HG02759 (cell line): ENCODE measurements at regions not wholly inside any gene's neighbourhood (a gene's known extent, or its start where the extent isn't known, plus 50 kb on each side); places are given as distances from the start of the nearest gene placed in this dataset.

Experiments used
- ATAC-seq: cut with Tn5 transposase; IDR thresholded peaks from one replicate; pipeline ENCODE4 v1.9.1; 2021; ENCODE audit warnings: mild to moderate bottlenecking, moderate library complexity; ENCODE audit not compliant: unreplicated experiment

DNA sequence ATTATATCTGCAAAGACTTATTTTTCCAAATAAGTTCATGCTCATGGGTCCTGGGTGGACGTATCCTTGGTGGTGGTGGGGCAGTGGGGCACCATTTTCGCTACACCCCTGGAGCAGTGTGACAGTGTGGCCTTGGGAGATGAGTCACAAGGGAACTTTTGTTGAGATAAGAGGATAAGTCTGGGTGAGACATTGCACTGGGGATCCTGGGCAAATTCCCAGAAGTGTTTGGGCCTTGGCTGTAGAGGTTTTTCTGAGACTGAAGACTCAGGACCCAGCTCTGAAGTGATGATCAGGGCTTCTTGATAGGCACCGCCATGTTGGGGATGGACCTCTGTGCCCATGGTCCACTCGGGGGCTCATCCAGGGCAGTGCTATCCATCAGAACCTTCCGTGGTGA, 149.4 kb downstream of the MACROH2A1 start:
- ATAC-seq = no peak

DNA sequence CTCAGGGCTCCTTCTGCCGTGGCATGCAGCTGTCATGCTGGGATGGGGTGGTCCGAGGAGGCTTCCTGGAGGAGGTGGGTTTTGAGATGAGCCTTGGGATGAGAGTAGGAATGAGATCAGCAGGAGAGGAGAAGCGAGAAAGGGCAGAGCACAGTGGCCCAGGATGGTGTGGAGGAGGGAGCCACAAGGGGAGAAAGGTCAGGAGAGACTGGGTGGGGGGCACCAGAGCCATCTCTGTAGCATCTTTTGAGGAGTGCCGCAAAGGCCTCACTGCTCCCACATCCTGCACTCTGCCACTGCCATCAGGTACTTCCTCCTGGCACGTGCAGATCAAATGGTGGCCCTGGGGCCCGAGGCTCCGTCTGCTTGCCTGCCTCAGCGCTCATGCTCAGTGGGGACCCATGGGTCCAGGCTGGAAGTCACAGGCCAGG, 150.2 kb downstream of the MACROH2A1 start:
- ATAC-seq = no peak

DNA sequence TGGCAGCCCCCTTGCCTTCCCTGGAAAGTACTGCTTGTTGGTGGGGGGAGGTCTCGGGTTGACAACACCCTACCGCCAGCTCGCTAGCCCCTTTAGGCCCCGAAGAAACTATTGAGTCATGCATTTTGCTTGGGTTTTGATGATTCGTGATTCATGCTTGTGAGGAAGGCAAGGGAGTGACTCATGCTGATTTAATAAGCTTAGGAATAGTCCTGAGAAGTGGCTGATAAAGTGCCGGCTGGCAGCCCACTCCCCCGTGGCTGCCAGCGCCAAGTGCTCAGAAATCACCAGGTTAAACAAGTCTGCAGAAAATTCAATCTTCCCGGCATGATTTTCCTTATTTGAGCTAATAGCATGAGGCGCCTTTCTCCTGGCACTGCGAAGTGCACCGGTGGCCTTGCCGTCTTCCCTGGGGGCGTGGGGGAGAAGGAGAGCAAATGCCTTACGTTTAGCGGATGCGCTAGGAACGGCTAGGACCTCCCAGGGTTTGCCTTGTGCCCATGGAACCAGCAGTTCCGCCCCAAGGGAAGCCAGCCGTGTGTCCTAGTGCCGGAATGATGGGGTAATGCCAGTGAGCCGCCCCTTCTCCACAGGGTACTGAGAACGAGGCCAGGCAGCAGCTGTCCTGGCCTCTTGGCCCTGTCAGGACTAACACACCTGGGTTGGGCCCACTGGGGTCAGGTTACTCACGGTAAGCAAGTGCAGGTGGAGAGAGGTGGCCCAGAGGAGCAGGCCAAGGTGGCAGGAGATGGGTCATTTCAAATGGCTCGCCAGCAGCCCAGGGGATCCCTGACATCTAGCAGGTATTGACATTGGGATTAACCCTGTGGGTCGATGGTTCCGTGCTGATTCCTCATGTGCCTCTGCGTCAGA, 151.9 kb downstream of the MACROH2A1 start:
- ATAC-seq = no peak

DNA sequence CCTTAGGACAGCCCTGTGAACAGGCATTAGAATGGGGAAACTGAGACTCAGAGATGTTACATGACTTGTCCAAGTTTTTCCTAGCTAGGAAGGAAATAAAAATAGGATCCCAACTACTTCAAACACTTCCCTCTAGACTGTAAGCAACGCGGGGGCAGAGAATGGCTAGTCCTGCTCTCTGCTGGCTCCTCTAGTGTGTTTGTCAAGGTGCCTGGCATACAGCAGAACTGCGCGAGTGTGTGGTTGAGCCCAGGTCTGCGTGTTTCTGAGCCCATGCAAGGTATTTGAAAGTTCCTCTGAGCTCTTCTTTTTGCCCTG, 152.5 kb downstream of the MACROH2A1 start:
- no peak for ATAC-seq

DNA sequence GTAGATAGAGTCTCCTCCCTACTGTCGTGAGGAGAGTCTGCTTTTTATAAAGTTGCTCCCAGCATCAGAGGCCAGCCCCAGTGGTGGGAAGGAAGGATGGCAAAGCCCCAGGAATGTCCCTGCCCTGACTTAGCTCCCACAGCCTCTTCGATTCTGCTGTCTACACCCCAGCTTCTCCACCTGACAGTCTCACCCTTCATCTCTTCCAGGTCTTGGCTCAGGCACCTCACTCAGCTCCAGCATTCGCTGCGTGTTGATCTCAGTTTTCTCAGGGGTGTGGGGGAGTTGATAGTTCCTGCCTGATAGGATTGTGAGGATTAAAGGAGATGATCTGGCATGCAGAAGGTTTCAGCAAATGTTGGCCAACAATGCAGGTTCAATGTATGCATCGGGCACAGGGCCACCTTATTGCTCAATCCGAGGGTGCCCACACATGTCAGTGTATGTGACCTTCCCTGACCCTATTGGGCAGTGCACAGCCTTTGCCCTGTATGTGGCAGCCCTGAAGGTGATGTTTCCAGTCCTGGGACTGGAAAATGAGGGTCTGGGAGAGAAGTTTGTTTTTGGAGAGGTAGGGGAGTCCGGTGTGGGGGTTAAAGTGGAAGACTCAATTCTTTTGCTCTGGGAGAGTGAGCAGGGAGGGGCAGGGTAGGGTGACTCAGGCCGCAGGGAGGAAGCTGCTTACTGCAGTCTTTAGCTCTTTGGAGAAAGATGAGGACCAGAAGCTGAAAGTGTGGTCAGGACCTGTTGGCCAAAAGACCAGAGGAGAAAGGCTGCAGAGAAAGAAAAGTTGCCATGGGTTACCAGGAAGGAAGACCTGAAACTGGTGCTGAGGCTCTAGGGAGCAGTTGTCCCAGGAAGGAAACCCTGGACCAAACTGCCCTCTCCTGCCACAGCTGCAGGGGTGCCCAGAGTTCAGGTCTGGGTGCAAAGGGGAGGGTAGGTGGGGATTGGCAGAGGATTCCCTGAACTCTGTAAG, 153.2 kb downstream of the MACROH2A1 start:
- ATAC-seq = no peak

DNA sequence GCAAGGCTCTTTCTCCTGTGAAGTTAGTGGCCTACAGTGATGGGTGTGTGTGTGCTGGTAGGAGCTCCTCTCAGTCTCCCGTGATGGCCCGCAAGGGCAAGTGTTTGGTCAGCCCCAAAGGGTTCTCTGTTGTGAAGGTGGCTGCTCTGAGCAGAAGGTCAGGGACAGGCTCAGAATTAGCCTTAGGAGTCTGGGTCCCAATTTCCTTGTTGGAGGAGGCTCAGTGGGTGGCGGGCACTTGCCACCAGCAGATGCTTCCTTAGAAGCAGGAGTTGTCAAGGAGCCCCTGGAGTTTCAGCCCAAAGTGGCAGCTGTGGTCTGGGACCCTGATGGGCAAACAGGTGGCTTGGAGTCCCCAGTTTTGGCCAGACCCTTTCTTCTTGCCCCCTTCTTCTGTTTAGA, 154.4 kb downstream of the MACROH2A1 start:
- no peak for ATAC-seq

DNA sequence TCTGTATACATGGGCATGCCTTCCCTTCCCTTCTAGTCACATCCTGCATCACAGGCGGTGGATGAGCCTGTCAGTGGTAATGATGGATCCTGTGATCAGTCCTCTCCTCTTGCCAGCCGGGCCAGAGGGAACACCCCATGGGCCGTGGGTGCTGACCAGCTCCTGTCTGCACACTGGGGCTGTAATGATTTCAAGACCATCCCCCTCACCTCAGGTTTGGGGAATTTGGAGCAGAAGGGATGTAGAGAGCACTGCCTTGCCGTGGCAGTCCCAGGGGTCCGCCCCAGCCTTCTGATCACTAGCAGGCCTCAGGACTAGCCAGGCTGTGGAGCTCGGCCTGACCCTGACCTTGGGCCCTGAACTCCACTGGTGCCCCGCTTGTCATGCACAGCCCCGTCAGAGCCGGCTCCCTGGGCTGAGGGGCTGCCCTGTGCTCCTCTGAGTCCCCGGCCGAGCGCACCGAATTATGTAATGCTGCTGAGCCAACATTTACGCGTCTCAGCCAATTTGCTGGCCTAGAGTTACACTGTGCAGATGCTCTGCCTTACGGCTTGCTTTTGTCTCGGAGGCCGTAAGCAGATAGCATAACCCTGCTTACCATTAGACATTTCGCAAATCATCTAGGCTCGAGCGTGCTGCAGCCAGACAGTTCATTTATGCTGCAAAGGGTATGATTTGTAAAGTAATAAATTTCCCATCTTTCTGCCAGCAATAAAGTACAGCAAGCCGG, 155.3 kb downstream of the MACROH2A1 start:
- ATAC-seq = no peak

DNA sequence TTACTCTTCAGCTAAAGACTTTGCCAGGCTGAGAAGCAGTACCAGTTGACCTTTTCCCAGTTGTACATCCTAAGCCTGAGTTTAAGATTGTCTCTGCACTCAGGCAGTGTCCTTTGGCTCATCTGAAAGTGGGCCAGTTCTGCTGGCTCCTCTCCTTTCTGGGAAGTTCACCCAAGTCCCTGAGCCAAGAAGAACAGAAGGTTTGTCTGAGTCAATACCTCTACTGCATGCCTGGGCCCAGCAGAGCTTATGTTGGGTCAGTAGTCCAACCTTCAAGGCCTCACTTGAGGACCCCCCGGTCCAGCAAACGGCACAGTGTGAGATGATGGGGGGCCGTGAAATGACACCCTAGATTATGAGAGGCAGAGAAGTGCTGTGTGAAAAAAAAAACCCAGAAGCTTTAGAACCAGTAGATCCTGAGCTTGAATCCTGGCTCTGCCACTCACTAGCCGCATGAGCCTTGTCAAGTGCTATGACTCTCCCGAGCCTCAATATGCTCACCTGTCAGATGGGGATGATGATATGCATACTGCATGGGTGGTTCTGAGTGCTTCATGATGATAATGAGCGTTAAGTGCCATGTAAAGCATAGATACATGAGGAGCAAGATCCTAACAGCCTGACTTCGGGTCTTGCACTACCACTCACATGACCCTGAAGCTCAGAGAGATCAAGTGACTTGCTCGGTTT, 156.0 kb downstream of the MACROH2A1 start:
- no peak for ATAC-seq

DNA sequence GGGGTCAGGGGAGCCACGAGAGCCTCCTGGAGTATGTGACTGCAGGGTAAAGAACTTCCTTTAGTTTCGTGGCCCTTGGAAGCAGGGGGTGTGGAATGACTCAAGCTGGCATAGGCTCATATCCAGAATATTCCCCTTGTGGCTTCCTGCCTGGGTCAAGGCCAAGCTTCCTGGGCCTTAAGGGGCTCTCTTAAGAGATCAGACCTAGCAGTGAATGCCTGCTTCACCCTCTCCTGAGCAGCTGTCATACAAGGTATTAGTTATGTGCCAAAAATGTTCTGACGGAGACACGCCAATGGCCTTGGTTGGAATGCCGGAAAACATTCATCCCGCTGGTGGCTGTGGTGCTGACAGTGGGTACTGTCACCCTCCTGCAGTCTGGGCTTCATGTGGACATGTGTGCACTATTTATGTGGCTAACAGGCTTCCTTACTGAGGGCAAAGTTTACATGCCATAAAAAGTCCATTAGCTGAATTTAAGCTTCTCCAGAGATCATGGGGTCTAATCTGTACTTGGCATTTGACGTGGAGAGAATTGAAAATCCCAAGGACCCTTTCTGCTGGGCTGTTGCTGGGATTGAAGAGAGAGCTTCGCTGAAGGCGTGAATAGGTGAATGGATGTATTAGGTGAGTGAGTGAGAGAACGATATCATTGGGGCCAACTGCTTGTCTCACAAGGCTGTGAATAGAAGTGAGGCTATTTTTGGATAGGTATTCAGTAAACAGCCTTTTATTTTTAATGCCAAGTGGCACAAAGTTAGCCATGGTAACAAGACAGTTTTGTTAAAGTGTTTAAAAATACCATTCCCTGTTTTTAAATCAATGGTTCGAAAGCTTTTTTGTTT, 156.8 kb downstream of the MACROH2A1 start:
- ATAC-seq = no peak

DNA sequence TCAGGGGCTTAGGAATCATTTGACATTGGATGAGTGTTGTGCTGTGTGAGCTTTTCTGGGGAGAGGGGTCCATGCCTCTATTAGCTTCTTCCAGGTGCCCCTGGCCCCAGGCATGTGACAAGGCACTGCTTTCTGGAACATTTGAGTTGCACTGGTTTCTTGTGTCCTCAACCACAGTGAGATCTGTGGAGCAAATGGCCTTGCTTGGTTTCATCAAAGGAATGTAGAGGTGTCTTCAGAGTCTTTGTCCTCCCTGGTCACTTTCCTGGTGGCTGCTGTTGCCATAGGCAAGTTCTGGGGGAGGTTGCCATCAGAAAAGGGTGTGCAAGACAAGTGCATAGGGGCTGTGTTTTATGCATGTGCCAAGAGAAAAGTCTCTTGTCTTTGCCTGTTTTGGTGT, 157.5 kb downstream of the MACROH2A1 start:
- no peak for ATAC-seq

DNA sequence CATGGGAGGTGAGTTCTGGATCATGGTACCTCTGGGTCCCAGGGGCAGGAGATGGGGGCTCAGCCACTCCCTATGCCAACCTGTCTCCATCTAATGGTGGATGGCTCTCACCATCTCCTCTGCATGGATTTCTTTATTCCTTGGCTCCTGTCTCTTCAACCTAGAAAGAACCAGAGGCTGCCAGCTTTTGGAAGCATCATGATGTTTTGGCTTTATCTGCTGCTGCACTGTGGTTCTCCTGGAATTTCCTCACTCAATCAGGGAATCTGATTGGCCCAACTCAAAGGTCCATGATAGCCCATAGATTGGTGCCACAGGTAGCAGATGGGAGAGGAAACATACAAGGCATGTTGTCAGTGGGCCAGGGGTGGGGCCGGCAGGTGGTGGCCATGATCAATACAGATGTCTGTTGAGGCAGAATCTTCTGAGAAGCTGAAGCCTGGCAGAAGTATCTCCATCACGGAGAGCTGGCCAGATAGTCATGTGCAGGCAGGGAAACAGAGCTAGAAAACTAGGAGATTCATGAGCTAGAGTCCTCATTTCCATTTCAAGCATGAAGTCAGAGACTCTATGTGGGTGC, 158.2 kb downstream of the MACROH2A1 start:
- no peak for ATAC-seq

DNA sequence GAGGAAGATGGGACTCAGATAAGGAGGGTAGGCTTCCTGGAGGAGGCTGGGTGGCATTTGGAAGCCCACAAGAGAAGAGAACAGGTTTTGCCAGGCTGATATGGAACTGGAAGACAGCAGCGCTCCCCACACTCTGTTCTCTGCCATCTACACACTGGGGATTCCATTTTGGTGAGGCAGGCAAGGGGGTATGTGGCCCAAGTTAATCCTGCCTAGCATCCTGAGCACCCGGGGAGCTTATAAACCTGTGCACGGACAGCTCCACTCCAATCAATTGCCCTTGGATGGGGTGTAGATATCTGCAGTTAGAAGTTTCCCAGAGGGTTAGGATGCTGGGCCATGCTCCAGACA, 158.8 kb downstream of the MACROH2A1 start:
- ATAC-seq = no peak

DNA sequence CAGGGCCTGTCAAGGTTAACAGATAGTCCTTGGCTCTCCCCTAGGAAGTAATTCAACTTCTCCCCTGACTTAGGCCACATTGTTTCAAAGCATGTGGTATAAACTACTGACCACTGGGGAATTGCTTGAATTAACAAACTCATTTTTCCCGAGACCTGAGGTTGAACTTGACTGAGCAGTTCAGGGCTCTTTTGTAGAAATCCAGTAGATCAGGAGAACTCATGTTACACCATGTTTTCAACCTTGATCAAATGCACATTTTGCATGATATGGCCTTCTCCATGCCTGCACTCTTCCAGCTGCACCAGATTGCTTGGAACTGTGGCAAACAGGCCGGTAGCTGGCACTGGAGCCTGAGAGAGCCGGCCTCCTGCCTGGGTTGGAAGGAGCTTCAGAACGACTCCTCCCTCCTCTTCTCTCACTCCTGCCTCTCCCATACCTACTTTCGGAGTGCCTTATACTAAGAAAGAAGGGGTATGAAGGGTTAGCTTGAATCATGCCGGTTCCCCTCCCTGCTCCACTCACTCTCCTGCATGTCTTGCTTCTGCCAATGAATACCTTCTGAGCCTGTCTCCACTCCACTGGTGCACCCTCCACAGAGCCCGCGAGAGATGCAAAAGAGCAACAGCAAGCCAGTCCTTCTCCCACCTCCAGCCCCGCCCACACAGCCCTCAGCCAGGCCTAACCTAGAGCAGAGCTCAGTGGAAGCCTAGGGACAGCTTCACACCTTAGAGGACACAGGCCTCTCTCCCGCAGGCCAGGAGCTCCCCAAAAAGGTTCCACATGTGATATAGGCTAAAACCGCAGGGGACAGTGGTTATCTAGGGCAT, 159.4 kb downstream of the MACROH2A1 start:
- ATAC-seq = no peak

DNA sequence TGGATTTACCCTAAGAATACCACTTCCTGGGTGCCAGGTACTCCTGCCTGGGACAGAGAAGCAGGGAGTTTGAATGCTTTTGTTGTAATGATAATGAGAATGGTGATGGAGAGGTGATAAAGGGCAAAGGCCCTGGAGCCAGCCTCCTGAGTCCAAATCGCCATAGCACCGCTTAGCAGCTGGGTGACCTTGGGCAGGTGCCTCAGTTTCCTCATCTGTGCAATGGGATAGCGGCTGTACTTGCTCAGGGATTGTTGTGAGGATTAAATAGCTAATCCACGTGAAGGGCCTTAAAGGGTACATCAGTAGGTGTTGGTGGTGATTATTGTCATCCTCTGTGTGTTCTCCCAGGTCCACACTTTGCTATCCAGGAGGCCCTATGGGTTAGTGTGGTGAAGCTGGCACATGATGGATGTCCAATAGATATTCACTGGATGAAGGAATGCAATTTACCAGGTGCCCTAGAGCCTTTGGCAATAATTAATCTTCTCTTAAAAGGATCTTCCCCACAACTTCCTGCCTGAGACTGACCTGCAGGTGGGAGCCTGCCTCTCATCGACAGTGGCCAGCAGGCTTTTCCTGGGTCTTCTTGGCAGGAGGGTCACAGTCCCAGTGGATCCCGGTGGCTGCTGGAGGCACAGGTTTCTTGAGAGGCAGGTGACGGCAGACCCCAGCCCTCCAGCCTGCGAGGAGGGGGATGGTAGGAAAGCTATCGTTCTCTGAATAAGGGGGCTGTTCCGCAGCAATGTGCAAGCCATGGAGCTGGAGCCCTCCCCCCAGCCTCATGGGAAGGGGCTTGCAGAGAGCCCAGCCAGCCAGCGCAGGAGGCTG, 160.2 kb downstream of the MACROH2A1 start:
- ATAC-seq = no peak

DNA sequence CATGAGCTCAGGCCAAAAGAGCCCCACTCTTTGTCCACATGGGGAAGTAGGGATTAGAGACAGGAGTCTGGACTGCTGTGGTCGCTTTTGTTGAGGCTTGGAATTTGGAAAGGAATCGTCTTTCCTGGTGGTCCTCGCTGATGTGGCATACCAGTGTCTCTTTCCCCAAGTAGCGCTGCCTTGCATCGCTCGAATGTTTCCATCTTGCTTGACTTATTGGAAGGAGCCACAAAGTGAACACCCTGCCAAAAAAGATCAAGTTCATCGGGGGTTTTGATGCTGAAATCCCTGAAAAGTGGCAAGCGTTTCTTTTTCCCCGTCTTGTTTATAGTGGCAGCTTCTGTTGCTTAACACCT, 161.3 kb downstream of the MACROH2A1 start:
- no peak for ATAC-seq

DNA sequence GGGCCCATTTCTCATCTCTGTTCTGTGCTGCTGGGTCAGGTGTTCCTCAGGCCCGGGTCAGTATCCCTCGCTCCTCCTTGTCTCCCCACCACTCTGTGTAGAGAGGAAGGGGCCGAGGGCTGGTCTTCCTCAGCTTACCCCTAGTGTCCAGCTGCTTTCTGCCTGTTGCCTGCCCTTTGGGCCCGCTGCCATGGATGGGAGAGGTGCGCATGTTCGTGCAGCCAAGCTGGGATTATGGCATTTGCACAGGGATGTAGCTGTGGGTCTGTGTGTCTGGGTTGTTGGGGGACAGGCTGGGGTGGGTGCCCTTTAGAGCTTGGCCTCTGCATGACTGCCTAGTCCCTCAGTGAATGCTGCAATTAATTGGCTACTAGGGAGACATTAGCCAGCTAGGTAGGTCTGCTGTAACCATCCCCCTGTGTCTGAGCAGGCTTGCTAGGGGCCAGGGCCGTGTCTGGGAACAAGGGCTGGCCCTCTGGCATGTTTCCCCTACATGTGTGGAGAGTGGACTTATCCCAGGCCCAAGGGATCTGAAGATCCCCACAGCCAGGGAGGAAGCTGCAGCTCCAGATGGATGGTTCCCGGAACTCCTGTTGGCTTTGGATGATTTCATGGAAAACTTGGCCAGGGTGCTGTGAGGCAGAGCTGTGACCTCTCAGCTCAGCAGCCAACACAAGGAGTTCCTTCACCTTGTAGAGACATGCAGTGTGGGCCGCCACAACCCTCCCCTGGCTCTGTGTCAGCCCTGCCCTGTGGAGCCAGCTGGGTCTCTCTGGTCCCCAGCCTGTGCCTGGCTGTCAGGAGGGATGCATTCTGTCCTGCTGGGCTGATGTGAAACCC, 161.9 kb downstream of the MACROH2A1 start:
- no peak for ATAC-seq
